AG09309 (cell line): ENCODE measurements at regions not wholly inside any gene's neighbourhood (a gene's known extent, or its start where the extent isn't known, plus 50 kb on each side); places are given as distances from the start of the nearest gene placed in this dataset.

Experiments
- DNase-seq: peaks from one replicate; pipeline ENCODE4 v3.0.0-alpha.2; 2010; ENCODE audit warnings: low read depth
- H3K4me3 ChIP-seq: 2 replicates; pipeline ENCODE4 v1.5.1; 2011; ENCODE audit warnings: mild to moderate bottlenecking, low read depth, low read length, moderate library complexity; ENCODE audit not compliant: control insufficient read depth
- CTCF ChIP-seq: IDR thresholded peaks from 2 replicates; pipeline ENCODE4 v1.5.1; 2011; ENCODE audit warnings: mild to moderate bottlenecking, low read depth, low read length, inconsistent platforms; ENCODE audit not compliant: insufficient read depth, control insufficient read depth; ENCODE audit errors: missing control alignments

- DNase-seq = no peak
- TF ChIP-seq CTCF = no peak
- H3K4me3 ChIP-seq = no peak overlapping the region
Observed at GRCh38 chr21:33169359-33169758, 60.4 kb upstream of the IFNAR2 start.

- H3K4me3 ChIP-seq = no peak overlapping the region
- no peak for TF ChIP-seq CTCF
- DNase-seq = no peak
Observed at GRCh38 chr21:33171616-33172169, 58.0 kb upstream of the IFNAR2 start.

- no peak overlapping the region for H3K4me3 ChIP-seq
- DNase-seq = no peak
- TF ChIP-seq CTCF = no peak
Observed at GRCh38 chr21:33174756-33175155, 55.0 kb upstream of the IFNAR2 start.
